Frontal cortex (tissue), 3 donors: ENCODE measurements at regions not wholly inside any gene's neighbourhood (a gene's known extent, or its start where the extent isn't known, plus 50 kb on each side); places are given as distances from the start of the nearest gene placed in this dataset.

ENCODE experiments used
- DNase-seq, 2 donors: peaks; one replicate each; pipeline ENCODE4 v3.0.0; 2012; ENCODE audit warnings: low spot score in 2 of 2
- FAIRE-seq: peaks from 2 replicates; lab custom pipeline; 2012; peaks lifted over from hg19 to GRCh38; lab: Jason Lieb, UNC
- donor health status: control.
- donor health status: control.
- donor health status: control.

DNA sequence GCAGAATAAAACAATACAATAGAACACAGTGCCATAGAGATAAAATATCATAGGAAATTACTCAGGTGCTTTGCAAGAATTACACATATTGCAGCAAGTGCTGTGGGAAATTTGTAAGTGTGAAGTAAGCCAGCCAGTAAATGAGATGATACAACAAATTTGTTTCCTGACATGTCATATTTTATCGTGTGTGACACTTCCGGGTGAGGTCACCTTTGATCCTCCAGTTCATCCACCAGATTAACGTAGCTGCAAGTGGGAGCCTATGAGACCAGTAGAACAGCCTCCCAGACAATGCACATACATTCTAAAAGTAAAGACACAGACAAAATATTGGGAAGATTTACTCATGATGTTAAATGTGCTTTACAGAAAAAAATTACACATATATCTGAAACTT is 72.2 kb downstream of the PRDM9 start:
- DNase-seq (no peak), FAIRE-seq (no peak)

DNA sequence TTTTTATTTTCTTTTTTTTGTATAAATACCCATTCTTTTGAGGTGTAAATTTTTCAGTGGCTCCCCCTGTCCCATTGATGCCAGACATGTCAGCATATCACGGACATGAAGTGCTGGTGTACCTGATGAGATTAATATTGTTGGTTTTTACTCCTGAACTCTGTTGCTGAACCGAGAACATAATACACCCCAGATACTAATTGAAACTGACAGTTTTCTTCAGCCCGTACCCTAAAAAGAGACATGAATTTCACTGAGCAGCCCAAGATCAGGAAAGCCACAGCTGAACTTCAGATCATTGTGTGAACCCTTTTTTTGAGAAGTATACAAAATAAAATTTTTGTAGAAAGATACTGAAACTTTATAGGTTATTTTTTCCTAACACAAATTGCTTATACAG is 75.7 kb downstream of the PRDM9 start:
- DNase-seq, result no peak
- no peak for FAIRE-seq

DNA sequence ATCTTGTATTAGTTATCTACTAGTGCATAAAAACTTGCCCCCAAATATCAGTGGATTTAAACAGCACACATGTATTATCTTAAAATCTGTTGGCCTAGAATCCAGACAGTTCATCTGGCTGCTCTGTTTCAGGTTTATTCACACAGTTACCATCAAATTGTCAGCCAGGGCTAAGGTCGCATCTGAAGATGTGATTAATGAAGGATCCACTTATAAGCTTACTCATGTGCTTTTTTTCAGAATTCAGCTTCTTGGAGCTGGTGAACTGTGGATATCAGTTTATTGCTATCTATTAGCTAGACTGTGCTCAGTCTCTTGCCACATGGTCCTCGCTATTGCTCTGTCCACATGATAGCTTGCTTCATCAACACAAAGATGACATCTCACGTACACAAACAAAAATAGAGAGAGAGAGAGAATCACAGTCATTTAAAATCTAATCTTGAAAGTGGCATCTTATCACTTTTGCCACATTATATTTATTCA is 81.5 kb downstream of the PRDM9 start:
- FAIRE-seq (no peak), DNase-seq (no peak)

DNA sequence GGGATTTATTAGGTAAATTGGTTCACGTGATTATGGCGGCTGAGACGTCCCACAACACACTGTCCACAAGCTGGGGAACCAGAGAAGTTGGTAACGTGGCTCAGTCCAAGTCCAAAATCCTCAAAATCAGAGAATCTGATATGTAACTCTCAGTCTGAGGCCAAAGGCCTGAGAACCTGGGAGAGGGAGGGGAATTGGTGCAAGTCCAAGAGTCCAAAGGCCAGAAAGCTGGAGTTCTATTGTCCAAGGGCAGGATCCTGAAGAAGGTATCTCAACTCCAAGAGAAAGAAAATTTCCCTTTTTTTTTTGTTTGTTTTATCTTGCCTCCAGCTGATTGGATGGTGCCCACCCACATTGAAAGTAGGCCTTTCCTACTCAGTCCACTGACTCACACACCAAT is 83.8 kb downstream of the PRDM9 start:
- DNase-seq (no peak), FAIRE-seq (no peak)

DNA sequence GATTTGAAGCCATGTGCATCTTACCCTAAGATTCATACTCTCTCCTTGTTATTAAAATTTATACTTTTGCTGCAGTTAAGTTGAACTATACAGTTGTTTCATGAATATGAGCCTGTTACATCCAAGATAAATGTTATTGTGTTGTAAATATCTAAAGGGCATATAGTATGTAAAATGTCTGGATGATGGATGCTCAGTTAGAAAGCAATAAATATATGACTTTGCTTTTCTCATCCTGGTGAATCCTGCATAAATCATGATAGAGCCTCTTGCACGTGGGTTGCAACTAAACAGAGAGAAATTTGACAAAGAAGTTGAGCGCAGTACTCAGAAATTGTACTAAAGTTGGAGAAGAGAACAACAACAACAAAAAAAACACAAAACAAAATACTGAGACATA is 99.5 kb downstream of the PRDM9 start:
- FAIRE-seq (no peak), DNase-seq (no peak)

DNA sequence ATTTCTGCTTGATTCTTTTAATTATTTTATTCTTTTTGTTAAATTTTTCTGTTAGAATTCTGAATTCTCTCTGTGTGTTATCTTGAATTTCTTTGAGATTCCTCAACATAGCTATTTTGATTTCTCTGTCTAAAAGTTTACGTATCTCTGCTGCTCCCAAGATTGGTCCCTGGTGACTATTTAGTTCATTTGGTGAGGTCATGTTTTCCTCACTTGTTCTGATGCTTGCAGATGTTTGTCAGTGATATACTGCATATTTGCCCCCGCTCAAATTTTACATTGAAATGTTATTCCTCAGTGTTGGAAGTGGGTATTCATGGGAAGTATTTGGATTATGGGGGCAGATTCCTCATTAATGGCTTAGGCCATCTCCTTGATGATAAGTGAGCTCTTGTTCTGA is 105.3 kb downstream of the PRDM9 start:
- no peak for FAIRE-seq
- DNase-seq, result no peak

DNA sequence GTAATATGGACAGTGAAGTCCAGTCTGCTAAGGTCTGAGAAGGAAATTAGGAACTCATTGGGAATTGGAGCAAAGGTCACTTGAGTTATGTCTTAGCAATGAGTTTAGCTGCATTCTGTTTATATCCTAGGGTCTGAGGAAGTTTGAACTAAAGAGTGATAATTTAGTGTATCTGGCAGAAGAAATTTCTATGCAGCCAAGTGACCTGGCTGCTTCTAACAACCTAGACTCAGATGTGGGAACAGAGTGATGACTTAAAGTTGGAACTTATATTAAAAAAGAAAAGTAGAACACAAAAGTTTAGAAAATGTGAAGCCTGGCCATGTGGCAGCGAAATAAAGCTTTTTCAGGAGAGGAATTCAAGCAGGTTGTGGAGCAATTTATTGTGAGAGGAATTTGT is 106.2 kb downstream of the PRDM9 start:
- DNase-seq (no peak), FAIRE-seq (no peak)

DNA sequence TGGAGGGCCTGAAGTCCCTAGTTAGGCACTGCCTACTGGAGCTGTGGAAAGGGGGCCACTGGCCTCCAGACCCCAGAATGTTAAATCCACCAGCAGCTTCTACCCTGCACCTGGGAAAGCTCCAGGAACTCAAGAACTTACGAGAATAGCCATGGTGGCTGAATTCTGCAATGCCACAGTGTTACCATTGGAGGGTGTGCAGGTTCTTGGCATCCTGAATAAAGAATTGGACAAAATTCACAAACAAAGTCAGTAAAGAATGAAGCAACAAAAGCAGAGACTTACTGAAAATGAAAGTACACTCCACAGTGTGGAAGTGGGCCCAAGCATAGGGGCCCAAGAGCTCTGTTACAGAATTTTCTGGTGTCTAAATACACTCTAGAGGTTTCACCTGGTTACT is 107.0 kb downstream of the PRDM9 start:
- no peak for DNase-seq
- FAIRE-seq, result no peak

DNA sequence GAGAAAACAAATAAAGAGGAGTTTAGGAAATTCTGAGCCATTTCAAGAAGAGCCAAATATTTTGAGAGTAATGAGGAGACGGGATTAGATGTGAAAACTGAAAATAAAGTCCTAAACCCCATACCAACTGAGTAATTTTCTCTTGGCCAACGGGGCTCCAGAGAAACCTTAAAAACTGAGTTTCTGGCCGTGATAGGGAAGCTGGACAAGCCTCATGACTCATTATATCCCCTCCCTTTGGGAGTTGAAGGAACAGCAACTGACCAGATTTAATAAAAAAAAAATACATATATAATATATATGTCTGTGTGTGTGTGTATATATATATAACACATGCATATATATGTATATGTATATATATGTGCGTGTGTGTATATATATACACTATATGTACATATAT is 119.6 kb downstream of the PRDM9 start:
- FAIRE-seq (no peak), DNase-seq (no peak)

DNA sequence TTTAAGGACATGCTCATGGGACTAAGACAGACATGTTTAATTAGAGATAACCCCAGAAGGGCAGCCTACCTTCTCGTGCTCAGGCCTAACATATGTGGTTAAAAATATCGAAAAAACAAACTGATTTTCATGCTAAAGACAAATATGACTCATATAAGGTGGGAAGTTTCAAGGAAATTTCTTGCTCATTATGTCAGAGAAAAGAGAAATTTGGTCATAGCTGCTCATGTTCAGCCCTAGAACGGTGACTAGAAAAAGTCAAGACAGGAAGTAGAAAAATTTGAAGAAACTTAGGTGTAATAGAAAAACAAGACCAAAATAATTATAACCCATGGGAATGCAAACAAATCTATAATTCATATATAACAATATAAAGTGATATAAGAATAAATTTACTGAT is 120.6 kb downstream of the PRDM9 start:
- no peak for FAIRE-seq
- no peak for DNase-seq

DNA sequence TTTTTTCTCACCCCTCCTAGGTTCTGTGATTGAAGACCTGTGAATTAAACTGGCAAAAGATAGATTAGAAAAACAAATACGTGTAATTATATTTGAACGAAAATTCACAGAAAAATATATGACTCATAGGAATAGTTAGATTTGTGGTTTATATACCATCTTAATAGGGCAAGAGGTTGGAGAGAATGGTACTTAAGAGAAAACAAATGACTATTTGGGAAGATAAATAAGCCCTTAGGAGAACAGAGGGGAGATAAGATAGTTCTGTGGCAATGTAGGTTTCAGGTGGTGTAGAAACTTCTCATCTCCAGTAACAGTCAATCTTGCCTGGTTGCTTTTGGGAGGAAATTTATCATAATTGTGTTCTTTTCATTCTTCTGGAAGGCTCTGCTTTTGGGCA is 122.0 kb downstream of the PRDM9 start:
- DNase-seq (no peak), FAIRE-seq (no peak)

DNA sequence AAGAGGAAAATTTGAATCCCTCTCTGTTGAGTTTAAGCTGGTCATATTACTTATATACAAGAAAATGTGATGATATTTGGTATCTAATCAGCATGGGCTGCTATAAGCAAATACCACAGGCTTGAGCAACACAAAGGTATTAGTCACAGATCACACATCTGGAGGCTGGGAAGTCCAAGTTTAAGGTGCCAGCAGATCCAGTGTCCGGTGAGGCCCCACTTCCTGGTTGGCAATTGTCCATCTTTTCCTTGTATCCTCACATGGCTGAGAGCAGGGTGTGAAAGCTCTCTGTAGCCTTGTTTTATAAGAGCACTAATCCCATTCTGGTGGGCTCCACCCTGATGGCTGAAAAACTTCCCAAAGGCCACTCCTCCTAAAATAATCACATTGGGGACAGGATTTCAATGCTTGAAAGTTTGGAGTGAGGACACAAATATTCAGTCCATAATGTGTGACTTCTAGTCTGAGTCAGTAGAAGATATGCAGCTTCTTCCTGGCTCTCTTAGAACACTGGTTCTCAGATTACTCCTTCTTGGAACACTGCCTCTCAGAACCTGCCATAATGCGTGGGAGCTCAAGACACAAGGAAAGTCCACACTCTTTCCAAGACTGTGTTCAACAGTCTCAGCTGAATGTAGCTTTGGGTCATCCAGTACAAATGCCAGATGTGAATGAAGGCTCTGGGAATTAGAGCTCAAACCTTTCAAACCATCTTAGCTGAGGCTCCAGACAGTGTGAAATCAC is 124.1 kb downstream of the PRDM9 start:
- no peak for FAIRE-seq

DNA sequence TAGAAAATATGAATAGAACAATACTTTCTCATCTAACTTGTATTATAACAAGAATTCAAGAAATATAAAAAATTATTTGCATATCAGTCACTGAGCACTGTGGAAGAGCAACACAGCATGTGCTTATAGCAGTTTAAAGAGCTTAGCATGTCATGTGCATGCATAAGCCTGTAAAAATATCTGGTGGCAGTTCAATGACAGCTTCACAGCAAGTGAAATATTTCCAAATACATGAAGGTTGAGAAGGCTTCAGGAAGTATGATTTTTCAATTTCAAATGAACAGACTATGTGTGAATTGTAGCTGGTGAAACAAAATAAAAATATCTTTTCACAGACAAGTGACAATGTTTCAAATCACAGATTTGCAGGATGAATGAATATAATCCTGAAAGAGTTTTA is 128.5 kb downstream of the PRDM9 start:
- DNase-seq (no peak), FAIRE-seq (no peak)

More for the DNA sequence above, 124.1 kb downstream of the PRDM9 start:
- DNase-seq, result no peak

DNA sequence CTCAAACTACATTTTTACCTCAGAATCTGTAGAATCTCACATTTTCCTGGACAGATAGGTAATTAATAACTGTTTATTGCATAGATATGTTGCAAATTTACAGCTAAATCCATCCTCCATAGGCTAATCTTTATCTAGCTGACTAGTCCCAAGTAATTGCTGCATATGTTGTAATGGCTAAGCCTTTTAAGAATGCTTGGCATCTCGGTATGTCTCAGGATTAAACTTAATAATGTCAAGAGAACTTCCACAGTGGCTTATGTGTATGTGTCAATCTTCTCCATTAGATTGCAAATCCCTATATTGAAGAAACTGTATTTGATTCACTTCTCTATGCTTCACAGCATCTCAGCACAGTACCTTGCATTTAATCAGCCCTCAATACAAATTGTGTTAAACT is 131.9 kb downstream of the PRDM9 start:
- DNase-seq (no peak), FAIRE-seq (no peak)

DNA sequence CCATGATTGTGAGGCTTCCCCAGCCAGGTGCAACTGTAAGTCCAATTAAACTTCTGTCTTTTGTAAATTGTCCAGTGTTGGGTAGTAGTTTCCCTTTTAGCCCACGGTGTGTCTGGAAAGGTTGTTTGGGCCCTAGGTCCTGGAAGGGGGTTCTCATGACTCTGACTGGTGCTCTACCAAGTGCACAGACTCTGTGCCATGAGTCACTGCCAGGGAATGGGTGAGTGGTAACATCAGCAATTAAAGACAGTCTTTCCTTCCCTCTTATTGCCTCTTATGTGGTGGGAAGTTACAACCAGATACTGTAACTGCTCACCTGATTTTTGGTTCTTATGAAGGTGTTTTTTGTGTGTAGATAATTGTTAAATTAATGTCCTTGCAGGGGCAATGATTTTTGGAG is 141.2 kb downstream of the PRDM9 start:
- FAIRE-seq (no peak), DNase-seq (no peak)

DNA sequence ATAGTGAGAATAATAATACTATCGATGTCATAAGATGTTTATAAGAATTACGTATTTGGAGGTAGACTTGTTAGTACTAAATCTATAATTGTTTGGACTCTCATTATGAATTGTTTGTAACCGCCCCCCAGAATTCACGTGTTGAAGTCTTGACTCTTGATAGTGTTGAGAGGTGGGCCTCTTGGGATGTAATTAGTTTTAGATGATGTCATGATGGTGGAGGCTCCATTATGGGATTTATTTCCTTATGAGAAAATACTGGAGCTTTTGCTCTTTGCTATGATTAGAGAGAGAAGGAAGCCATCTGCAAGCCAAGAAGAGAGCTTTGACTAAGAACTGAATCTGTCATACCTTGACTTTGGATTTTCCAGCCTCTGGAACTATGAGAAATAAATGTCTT is 142.2 kb downstream of the PRDM9 start:
- FAIRE-seq (no peak), DNase-seq (no peak)

DNA sequence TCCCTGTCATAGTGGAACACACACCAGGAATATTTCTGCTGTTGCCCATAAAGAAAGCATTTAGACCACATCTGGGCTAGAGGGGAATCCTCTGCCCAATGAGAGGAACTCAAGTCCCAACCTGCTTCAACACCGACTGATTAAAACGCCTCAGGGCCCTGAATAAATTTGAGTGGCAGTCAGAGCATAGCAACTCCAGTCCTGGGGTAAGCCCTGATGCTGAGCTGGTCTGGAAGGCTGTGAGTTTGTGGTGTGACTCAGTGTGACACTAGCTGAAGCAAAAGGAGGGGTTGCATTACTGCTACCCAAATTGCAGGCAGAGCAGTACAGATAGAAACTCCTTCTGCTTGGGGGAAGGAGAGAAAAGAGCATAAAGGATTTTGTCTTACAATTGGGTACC is 148.3 kb downstream of the PRDM9 start:
- FAIRE-seq (no peak), DNase-seq (no peak)

DNA sequence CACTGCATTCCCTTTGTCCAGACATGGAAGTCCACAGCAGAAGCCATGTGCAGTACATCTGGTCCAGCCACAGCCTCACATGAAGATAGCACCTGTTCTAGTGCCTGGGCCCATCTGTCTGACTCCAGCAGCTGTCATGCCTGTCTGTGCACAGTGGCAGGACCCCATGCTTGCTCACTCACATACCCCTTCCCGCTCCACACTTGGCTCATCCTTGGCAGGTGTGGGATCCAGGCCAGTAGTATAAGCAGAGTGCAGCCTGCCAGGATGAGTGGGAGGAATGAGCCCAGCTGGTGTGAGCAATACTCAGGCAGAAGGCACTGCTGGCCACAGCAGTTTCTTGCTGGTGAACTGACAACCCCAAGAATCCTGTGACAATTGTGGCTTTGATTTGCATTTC is 168.0 kb downstream of the PRDM9 start:
- FAIRE-seq (no peak), DNase-seq (no peak)

DNA sequence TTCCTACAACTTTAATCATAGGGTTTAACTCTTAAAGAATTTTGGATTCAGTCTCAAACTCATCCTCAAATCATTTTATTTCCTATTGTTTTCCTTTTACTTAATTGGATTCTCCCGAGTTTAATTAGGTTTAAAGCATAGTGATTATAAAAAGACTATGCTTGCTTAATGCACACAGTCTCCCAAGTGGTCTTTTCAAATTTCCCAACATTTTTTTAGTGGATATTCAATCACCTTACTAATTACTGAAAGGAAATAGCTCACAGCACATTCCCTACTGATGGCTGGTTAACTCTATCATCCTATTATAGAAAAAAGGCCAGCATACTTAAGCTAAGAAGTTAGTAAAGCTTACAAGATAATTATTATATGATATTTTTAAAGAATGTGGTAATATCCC is 170.6 kb downstream of the PRDM9 start:
- no peak for FAIRE-seq
- DNase-seq, result no peak

DNA sequence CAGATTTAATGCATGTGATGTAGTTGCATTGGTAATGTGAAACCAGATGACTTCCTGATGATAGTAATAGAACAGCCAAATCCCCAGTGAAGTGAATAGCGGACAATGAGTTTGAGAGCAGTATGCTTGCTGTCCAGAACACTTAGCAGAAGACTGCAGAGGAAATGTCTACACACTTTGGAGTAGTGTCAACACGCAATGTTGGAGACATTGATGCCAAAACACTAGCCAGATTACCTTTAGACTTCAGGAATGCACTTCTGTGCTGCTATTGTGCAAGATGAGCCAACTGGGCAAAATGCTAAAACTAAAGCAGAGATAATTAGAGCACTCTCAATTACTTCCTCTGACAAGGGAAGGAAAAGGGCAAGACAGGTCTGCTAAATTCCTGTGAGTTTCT is 176.7 kb downstream of the PRDM9 start:
- DNase-seq, result no peak
- no peak for FAIRE-seq

DNA sequence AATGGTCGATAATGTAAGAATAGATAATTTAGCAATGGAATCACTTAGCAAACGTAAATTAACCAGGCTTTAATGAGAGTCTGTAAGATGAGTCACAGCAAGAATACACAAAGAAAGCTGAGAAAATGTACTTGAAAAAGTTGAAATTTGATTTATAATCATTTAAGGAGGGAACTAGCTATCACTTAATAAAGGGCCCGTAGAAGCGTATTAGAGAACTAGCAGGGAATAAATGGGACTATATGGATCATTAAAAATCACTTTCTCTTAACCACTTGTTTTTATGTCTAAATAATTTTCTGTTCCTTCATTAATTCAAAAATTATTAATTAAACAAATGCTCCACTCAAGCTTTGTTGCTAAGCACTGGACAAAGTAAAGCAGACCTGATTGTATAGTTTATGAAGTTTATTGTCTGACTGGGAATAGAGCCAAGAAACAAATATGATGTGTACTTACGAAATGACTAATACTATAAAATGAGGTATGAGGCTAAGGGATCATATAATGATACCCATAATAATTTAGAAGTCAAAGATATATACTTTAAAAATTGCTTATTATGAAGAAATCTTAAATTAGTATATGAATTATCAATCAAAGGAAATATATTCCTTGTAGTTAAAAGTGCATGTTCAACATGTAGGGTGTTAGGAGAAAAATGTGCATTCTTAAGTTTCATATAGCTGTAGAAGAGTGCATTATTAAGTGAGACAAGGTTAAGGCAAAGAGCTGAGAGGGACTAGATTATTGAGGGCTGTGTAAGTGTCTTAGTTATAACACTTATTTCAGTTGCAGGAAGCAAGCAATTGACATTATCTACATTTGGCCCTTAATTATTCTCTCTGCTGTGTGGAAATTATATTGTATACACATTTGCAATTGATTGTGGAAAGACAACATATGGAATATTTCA is 196.8 kb downstream of the PRDM9 start:
- no peak for FAIRE-seq
- DNase-seq, result no peak
